Lower lobe of right lung (tissue), 2 donors: ENCODE measurements at regions not wholly inside any gene's neighbourhood (a gene's known extent, or its start where the extent isn't known, plus 50 kb on each side); places are given as distances from the start of the nearest gene placed in this dataset.

Experiments used
- ATAC-seq, 2 donors: fragments of 200-7000 bp; cut with Tn5 transposase; one replicate each; pipeline ENCODE4 v1.9.1; 2020 to 2022; ENCODE audit warnings: mild to moderate bottlenecking in 2 of 2, moderate library complexity in 2 of 2
- DNase-seq: peaks from one replicate; pipeline ENCODE4 v3.0.0-alpha.2; 2020
- H3K27ac ChIP-seq: fragments of 200-600 bp; one replicate; pipeline ENCODE4 v1.8.0; 2022
- H3K27me3 ChIP-seq: fragments of 200-600 bp; one replicate; pipeline ENCODE4 v1.8.0; 2022; ENCODE audit warnings: low read depth
- H3K36me3 ChIP-seq: fragments of 200-600 bp; one replicate; pipeline ENCODE4 v1.8.0; 2022; ENCODE audit warnings: mild to moderate bottlenecking
- H3K4me1 ChIP-seq: fragments of 200-600 bp; one replicate; pipeline ENCODE4 v1.8.0; 2022
- H3K4me3 ChIP-seq: fragments of 200-600 bp; one replicate; pipeline ENCODE4 v1.8.0; 2022; ENCODE audit warnings: mild to moderate bottlenecking
- H3K9me3 ChIP-seq: fragments of 200-600 bp; one replicate; pipeline ENCODE4 v1.8.0; 2022
- CTCF ChIP-seq: fragments of 200-600 bp; IDR thresholded peaks from one replicate; pipeline ENCODE4 v1.8.0; 2022; ENCODE audit warnings: antibody characterized with exemption, mild to moderate bottlenecking
- intact Hi-C: fragments of 100-400 bp; cut with DNase I; formaldehyde crosslinking; loops from one replicate; pipeline ENCODE4 v1.11.0; 2022
- donor health status: DM: no; HTN: yes; CAD: no; lungs with severe emphysema.

DNA sequence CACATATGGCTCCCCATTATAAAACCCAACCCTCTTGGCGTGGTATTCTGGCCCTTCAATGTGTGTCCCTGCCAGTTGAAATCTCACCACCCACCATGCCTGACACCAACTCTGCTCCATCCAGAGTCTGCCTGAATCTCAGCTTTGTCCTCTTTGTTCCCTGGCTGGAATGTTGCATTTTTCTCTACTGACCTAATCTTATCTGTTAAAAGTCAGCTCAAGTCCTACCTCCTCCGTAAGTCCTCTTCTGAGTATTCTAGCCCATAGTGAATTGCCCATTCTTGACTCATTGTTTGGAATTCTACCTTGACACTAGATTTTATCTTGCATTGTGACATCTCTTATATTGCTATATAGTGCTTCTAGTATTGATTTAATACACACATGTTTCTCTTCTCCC lies 207.1 kb upstream of the VLDLR start:
- DNase-seq: no peak
- Histone ChIP-seq H3K4me3 (no peak overlapping the region), H3K9me3 (no peaks in the 10 kb centered on the region), H3K4me1 (no peaks in the 10 kb centered on the region), H3K36me3 (no peaks in the 10 kb centered on the region), H3K27ac (no peak overlapping the region), H3K27me3 (no peaks in the 10 kb centered on the region)
- no peak for ATAC-seq
- TF ChIP-seq CTCF: no peak
- intact Hi-C loops: no loop called here

- H3K4me3 ChIP-seq: no peak overlapping the region
- H3K27me3 ChIP-seq: no peaks in the 10 kb centered on the region
- intact Hi-C loops: no loop called here
- H3K36me3 ChIP-seq: no peaks in the 10 kb centered on the region
- ATAC-seq (no peak), DNase-seq (no peak)
- H3K9me3 ChIP-seq: no peaks in the 10 kb centered on the region
- H3K27ac ChIP-seq: no peak overlapping the region
- no peaks in the 10 kb centered on the region for H3K4me1 ChIP-seq
- no peak for TF ChIP-seq CTCF
Measured at GRCh38 chr9:2415326-2415725, 206.3 kb upstream of the VLDLR start.

DNA sequence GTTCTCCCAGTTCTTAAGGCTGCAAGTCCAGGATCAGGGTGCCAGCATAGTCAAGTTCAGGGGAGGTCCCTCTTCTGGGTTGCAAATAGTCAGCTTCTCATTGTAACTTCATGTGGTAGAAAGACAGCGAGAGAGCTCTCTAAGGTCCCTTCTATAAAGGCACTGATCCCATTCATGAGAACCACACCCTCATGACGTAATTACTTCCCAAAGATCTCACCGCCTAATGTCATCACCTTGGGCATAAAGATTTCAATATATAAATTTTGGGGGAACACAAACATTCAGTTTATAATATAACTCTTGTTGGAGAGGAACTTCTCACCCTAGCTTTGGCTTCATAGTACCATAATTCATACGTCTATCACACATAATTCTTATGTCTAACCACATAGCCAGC lies 203.9 kb upstream of the VLDLR start:
- Histone ChIP-seq H3K36me3 (no peaks in the 10 kb centered on the region), H3K27ac (no peak overlapping the region), H3K4me1 (no peaks in the 10 kb centered on the region), H3K4me3 (no peak overlapping the region), H3K9me3 (no peaks in the 10 kb centered on the region), H3K27me3 (no peaks in the 10 kb centered on the region)
- ATAC-seq (no peak), DNase-seq (no peak)
- TF ChIP-seq CTCF: no peak
- intact Hi-C loops: no loop called here

GRCh38 chr9:2418619-2419018 lies 203.0 kb upstream of the VLDLR start:
- ATAC-seq: no peak
- intact Hi-C loops: no loop called here

DNA sequence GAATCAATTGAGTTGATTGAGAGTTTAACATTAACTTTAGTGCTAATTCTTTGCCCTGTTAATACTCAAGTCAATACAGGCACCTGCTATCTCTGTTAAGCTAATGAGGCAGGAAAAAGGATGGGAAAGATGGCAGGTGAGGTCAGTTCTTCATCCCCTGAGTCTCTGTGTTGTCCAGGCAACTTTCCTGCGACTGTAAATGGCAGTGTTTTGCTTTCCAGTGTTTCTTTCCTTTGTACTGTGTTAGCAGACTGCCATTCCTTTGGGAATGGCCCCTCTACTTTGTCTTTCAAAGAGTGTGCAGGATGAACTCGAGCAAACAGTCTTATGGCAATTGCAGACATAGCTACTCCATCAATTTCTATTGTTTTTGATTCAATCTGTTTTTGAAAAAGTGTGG lies 202.2 kb upstream of the VLDLR start:
- H3K27ac ChIP-seq: no peak overlapping the region
- H3K9me3 ChIP-seq: no peaks in the 10 kb centered on the region
- no peak for ATAC-seq
- peaks cover 2% of the 10 kb centered on the region for H3K4me1 ChIP-seq
- no peak overlapping the region for H3K4me3 ChIP-seq
- intact Hi-C loops: no loop called here
- no peaks in the 10 kb centered on the region for H3K27me3 ChIP-seq
- H3K36me3 ChIP-seq: no peaks in the 10 kb centered on the region
- no peak for DNase-seq
- no peak for TF ChIP-seq CTCF

More at GRCh38 chr9:2418619-2419018, 203.0 kb upstream of the VLDLR start:
- no peaks in the 10 kb centered on the region for H3K27me3 ChIP-seq
- no peaks in the 10 kb centered on the region for H3K4me1 ChIP-seq
- no peak for TF ChIP-seq CTCF
- DNase-seq: no peak
- no peaks in the 10 kb centered on the region for H3K36me3 ChIP-seq
- no peak overlapping the region for H3K27ac ChIP-seq
- no peak overlapping the region for H3K4me3 ChIP-seq
- no peaks in the 10 kb centered on the region for H3K9me3 ChIP-seq

- no peaks in the 10 kb centered on the region for H3K36me3 ChIP-seq
- H3K4me1 ChIP-seq: peaks cover 8% of the 10 kb centered on the region
- H3K9me3 ChIP-seq: no peaks in the 10 kb centered on the region
- ATAC-seq (no peak), DNase-seq (no peak)
- intact Hi-C loops: no loop called here
- H3K27ac ChIP-seq: no peak overlapping the region
- no peak overlapping the region for H3K4me3 ChIP-seq
- no peaks in the 10 kb centered on the region for H3K27me3 ChIP-seq
- no peak for TF ChIP-seq CTCF
Measured at GRCh38 chr9:2420543-2420942, 201.0 kb upstream of the VLDLR start.
